Smooth muscle cell (in vitro differentiated cells): ENCODE measurements at regions not wholly inside any gene's neighbourhood (a gene's known extent, or its start where the extent isn't known, plus 50 kb on each side); places are given as distances from the start of the nearest gene placed in this dataset.

ENCODE experiments used
- DNase-seq: peaks from one replicate; lab custom pipeline; 2025; ENCODE audit not compliant: unreplicated experiment; lab: John Stamatoyannopoulos, UW
- H2AFZ ChIP-seq: fragments of 200-600 bp; sonication (generic); 2 replicates; pipeline ENCODE4 v1.6.0; 2016; ENCODE audit warnings: antibody characterized with exemption, low read depth, mild to moderate bottlenecking
- H3F3A ChIP-seq: fragments of 200-600 bp; sonication (generic); 2 replicates; pipeline ENCODE4 v1.6.0; 2017; ENCODE audit warnings: antibody characterized with exemption, low read depth
- H3K27ac ChIP-seq: fragments of 200-600 bp; sonication (generic); 2 replicates; pipeline ENCODE4 v1.5.1; 2016; ENCODE audit warnings: low read depth, mild to moderate bottlenecking
- H3K27me3 ChIP-seq: fragments of 200-600 bp; sonication (generic); 2 replicates; pipeline ENCODE4 v1.6.1; 2016; ENCODE audit warnings: low read depth, mild to moderate bottlenecking
- H3K36me3 ChIP-seq: fragments of 200-600 bp; sonication (generic); 2 replicates; pipeline ENCODE4 v1.5.1; 2016; ENCODE audit warnings: low read depth
- H3K4me1 ChIP-seq: fragments of 200-600 bp; sonication (generic); 2 replicates; pipeline ENCODE4 v1.5.1; 2016; ENCODE audit warnings: low read depth
- H3K4me2 ChIP-seq: fragments of 200-600 bp; sonication (generic); 2 replicates; pipeline ENCODE4 v1.6.0; 2016; ENCODE audit warnings: mild to moderate bottlenecking
- H3K4me3 ChIP-seq: fragments of 200-600 bp; sonication (generic); 2 replicates; pipeline ENCODE4 v1.5.1; 2016; ENCODE audit warnings: mild to moderate bottlenecking
- H3K79me2 ChIP-seq: fragments of 200-600 bp; sonication (generic); 2 replicates; pipeline ENCODE4 v1.6.0; 2016; ENCODE audit warnings: low read depth, mild to moderate bottlenecking
- H3K9ac ChIP-seq: fragments of 200-600 bp; sonication (generic); 2 replicates; pipeline ENCODE4 v1.6.0; 2016; ENCODE audit warnings: low read depth
- H3K9me3 ChIP-seq: fragments of 200-600 bp; sonication (generic); replicated peaks from 2 replicates; pipeline ENCODE4 v1.5.1; 2016; ENCODE audit warnings: low read depth
- H4K20me1 ChIP-seq: fragments of 200-600 bp; sonication (generic); 2 replicates; pipeline ENCODE4 v1.6.0; 2016; ENCODE audit warnings: low read depth
- WGBS: methylation state at CpG from one replicate; pipeline ENCODE4 v1.1.7; 2016; ENCODE audit warnings: low lambda C conversion rate; 5-methylcytosine and 5-hydroxymethylcytosine counted together
- TF ChIP-seq, protein P1 (sequence below): fragments of 200-600 bp; sonication (generic); IDR thresholded peaks from 2 replicates; pipeline ENCODE4 v1.5.1; 2017; ENCODE audit warnings: borderline replicate concordance, mild to moderate bottlenecking, antibody characterized with exemption; ENCODE audit not compliant: insufficient read depth, poor library complexity, severe bottlenecking

DNA sequence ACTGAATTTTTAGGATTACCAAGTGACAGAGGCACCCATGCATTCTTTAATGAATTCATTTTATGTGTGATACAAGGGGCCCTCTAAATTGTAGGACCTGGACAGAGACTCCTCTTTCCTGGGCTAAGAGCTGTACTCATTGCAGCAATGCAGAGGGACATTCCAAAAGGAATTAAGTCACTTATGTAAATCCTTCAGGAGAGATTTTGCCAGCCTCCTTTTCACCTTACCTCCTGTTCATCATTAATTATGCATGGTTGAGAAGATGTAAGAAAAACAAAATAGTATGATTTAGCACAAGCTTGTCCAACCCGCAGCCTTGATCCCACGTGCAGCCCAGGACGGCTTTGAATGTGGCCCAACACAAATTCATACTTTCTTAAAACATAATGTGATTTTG, 84.5 kb upstream of the TANK start:
- no peak overlapping the region for H2AFZ ChIP-seq
- H3K27ac ChIP-seq, result no peak overlapping the region
- H3K36me3 ChIP-seq, result no peaks in the 10 kb centered on the region
- TF ChIP-seq, protein P1, sequence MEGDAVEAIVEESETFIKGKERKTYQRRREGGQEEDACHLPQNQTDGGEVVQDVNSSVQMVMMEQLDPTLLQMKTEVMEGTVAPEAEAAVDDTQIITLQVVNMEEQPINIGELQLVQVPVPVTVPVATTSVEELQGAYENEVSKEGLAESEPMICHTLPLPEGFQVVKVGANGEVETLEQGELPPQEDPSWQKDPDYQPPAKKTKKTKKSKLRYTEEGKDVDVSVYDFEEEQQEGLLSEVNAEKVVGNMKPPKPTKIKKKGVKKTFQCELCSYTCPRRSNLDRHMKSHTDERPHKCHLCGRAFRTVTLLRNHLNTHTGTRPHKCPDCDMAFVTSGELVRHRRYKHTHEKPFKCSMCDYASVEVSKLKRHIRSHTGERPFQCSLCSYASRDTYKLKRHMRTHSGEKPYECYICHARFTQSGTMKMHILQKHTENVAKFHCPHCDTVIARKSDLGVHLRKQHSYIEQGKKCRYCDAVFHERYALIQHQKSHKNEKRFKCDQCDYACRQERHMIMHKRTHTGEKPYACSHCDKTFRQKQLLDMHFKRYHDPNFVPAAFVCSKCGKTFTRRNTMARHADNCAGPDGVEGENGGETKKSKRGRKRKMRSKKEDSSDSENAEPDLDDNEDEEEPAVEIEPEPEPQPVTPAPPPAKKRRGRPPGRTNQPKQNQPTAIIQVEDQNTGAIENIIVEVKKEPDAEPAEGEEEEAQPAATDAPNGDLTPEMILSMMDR, result no peak
- H3K9ac ChIP-seq, result no peak overlapping the region
- H3K9me3 ChIP-seq, result no peaks in the 10 kb centered on the region
- WGBS, result 93% methylated on average over 3 of the region's 3 CpGs
- H3K4me2 ChIP-seq, result no peak overlapping the region
- H3F3A ChIP-seq, result no peaks in the 10 kb centered on the region
- H3K79me2 ChIP-seq, result no peaks in the 10 kb centered on the region
- H3K4me3 ChIP-seq, result no peak overlapping the region
- no peak for DNase-seq
- H3K27me3 ChIP-seq, result no peaks in the 10 kb centered on the region
- H4K20me1 ChIP-seq, result no peaks in the 10 kb centered on the region
- peaks cover 13% of the 10 kb centered on the region for H3K4me1 ChIP-seq

DNA sequence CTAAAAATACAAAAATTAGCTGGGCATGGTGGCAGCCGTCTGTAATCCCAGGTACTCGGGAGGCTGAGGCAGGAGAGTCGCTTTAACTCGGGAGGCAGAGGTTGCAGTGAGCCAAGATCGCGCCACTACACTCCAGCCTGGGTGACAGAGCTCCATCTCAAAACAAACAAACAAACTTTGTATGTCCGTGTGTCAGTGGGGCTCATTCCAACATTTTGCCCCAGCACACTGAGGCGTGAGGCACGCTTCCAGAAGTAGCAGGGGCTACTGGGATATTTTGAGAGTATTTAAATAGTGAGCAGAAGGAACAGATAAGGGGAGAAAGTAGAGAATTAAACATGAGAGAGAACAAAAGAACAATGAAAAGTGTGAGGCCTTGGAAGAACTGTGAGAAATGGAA, 83.3 kb upstream of the TANK start:
- H3K9ac ChIP-seq, result no peak overlapping the region
- peaks cover 13% of the 10 kb centered on the region for H3K4me1 ChIP-seq
- no peak overlapping the region for H3K4me2 ChIP-seq
- H2AFZ ChIP-seq, result peak overlapping the region; percentile 38
- no peaks in the 10 kb centered on the region for H3K79me2 ChIP-seq
- H3K27ac ChIP-seq, result no peak overlapping the region
- WGBS, result 94% methylated on average over 9 of the region's 9 CpGs
- H4K20me1 ChIP-seq, result no peaks in the 10 kb centered on the region
- H3K9me3 ChIP-seq, result no peaks in the 10 kb centered on the region
- H3K4me3 ChIP-seq, result no peak overlapping the region
- TF ChIP-seq, protein P1, result no peak
- no peaks in the 10 kb centered on the region for H3K36me3 ChIP-seq
- no peaks in the 10 kb centered on the region for H3K27me3 ChIP-seq
- no peak for DNase-seq
- H3F3A ChIP-seq, result no peaks in the 10 kb centered on the region

DNA sequence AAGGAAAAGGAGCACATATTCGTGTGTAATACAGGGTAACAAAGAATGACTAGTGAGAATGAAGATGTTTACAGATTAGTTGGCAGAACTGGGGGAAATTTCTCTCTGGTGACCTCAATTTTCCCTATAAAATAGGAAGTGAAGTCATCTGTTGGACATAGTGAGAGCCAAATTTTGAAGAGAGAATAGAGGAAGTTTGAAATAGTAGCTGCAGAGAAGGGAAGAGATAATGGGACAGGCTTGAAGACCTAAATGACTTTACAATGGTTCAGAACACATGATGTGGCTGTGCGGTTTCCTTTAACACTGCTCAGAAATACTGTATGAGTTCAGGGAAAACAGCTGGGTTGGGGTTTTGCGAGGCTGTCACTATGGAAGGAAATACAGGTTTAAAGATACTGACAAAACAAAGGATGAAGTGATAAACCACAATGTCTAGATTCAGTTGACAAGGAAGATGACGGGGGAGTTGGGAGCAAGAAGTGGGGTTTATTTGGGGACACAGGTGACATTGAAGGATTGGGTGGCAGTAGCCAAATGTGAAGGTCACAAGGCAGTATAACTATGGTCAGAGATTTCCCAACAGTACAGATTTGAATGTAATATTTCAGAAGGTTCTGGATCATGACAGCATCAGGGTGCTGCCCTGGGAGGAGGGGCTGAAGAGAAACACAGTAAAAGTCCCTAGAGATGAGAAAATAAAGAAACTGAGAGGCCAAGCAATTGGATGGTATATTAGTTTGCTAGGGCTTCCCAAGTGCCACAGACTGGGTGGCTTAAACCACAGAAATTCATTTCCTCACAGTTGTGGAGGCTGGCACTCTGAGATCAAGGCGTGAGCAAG, 82.6 kb upstream of the TANK start:
- WGBS, result 75% methylated on average over 5 of the region's 5 CpGs
- Histone ChIP-seq H3K79me2 (no peaks in the 10 kb centered on the region), H3K27me3 (no peaks in the 10 kb centered on the region), H3K9ac (no peak overlapping the region), H3K4me2 (no peak overlapping the region), H3K9me3 (no peaks in the 10 kb centered on the region), H3K36me3 (no peaks in the 10 kb centered on the region), H2AFZ (peak overlapping the region; percentile 38), H3K27ac (no peak overlapping the region), H3K4me1 (peaks cover 13% of the 10 kb centered on the region), H4K20me1 (no peaks in the 10 kb centered on the region), H3K4me3 (no peak overlapping the region), H3F3A (no peaks in the 10 kb centered on the region)
- TF ChIP-seq, protein P1, result no peak
- DNase-seq, result no peak

DNA sequence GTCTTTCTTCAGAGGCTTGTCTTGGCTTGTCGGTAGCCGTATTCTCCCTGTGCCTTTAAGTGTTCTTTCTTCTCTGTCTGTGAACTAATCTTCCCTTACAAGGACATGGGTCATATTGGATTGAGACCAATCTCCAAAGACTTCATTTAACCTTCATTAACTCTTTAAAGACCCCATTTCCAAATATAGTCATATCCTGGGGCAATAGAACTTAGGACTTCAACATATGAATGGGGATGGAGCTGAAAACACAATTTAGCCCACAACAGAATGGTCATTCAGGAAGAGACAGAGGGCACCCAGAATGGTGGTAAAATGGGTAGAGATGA, 82.1 kb upstream of the TANK start:
- H3K9ac ChIP-seq, result no peak overlapping the region
- H3K36me3 ChIP-seq, result no peaks in the 10 kb centered on the region
- no peak overlapping the region for H3K27ac ChIP-seq
- no peaks in the 10 kb centered on the region for H3K79me2 ChIP-seq
- whole genome bisulfite sequencing, result 69% methylated on average over 2 of the region's 2 CpGs
- no peak overlapping the region for H2AFZ ChIP-seq
- H3K27me3 ChIP-seq, result no peaks in the 10 kb centered on the region
- H3K4me1 ChIP-seq, result peaks cover 13% of the 10 kb centered on the region
- H3K4me2 ChIP-seq, result no peak overlapping the region
- DNase-seq, result no peak
- TF ChIP-seq, protein P1, result no peak
- H3K9me3 ChIP-seq, result no peaks in the 10 kb centered on the region
- no peaks in the 10 kb centered on the region for H3F3A ChIP-seq
- no peak overlapping the region for H3K4me3 ChIP-seq
- no peaks in the 10 kb centered on the region for H4K20me1 ChIP-seq
